IMR-90 (cell line): ENCODE measurements at regions not wholly inside any gene's neighbourhood (a gene's known extent, or its start where the extent isn't known, plus 50 kb on each side); places are given as distances from the start of the nearest gene placed in this dataset.

Experiments
- ATAC-seq: fragments of 200-7000 bp; cut with Tn5 transposase; 2 replicates; pipeline ENCODE4 v1.9.1; 2020; ENCODE audit warnings: low read depth, mild to moderate bottlenecking, moderate library complexity
- BruUV-seq: library from RNA; stranded (reverse); fragments of 400-500 nt; replicated peaks from 2 replicates; lab custom pipeline; 2021; lab: Mats Ljungman, UMichigan
- CTCF ChIA-PET: fragments of 300-600 bp; formaldehyde crosslinking; extraction: SDS; loops from one replicate; lab custom pipeline; 2021; ENCODE audit warnings: antibody characterized with exemption; lab: Yijun Ruan, JAX
- POLR2A ChIA-PET: fragments of 300-600 bp; sonication (Branson Sonifier 250); formaldehyde crosslinking; loops from one replicate; lab custom pipeline; 2022; ENCODE audit warnings: antibody characterized with exemption; ENCODE audit not compliant: unreplicated experiment; lab: Charles Lee
- DNase-seq: peaks from one replicate; pipeline ENCODE4 v3.0.0; 2013
- H2AFZ ChIP-seq: replicated peaks from 2 replicates; pipeline ENCODE3; 2013; ENCODE audit warnings: low read length, mild to moderate bottlenecking; ENCODE audit not compliant: poor library complexity
- H2AK5ac ChIP-seq: 2 replicates; pipeline ENCODE4 v1.6.1; 2013; ENCODE audit warnings: low read depth, low read length, inconsistent platforms
- H2AK9ac ChIP-seq: replicated peaks from 2 replicates; pipeline ENCODE3; 2013; ENCODE audit warnings: mild to moderate bottlenecking, low read depth, low read length, moderate library complexity; ENCODE audit not compliant: poor library complexity
- H2BK120ac ChIP-seq: 2 replicates; pipeline ENCODE4 v1.6.1; 2013; ENCODE audit warnings: low read depth, low read length, inconsistent platforms
- H2BK15ac ChIP-seq: 3 replicates; pipeline ENCODE4 v1.6.1; 2013; ENCODE audit warnings: low read depth, low read length, inconsistent platforms
- H2BK20ac ChIP-seq: 2 replicates; pipeline ENCODE4 v1.6.1; 2013; ENCODE audit warnings: low read depth, mild to moderate bottlenecking, inconsistent platforms, low read length, moderate library complexity
- H2BK5ac ChIP-seq: 2 replicates; pipeline ENCODE4 v1.6.1; 2013; ENCODE audit warnings: mild to moderate bottlenecking, low read depth, low read length, inconsistent platforms; ENCODE audit not compliant: poor library complexity, severe bottlenecking
- H3K14ac ChIP-seq: replicated peaks from 2 replicates; pipeline ENCODE4 v1.6.1; 2013; ENCODE audit warnings: low read depth, low read length, inconsistent platforms
- H3K18ac ChIP-seq: 2 replicates; pipeline ENCODE4 v1.6.1; 2013; ENCODE audit warnings: low read depth, low read length, control low read depth
- H3K23ac ChIP-seq: 2 replicates; pipeline ENCODE4 v1.6.1; 2013; ENCODE audit warnings: low read depth, low read length, inconsistent platforms
- H3K27ac ChIP-seq: 2 replicates; pipeline ENCODE4 v1.5.1; 2013; ENCODE audit warnings: mild to moderate bottlenecking, control low read depth, low read length; ENCODE audit not compliant: insufficient read depth
- H3K27me3 ChIP-seq: 2 replicates; pipeline ENCODE4 v1.6.1; 2013; ENCODE audit warnings: low read length; ENCODE audit not compliant: control insufficient read depth, insufficient read depth
- H3K36me3 ChIP-seq: 2 replicates; pipeline ENCODE4 v1.6.1; 2013; ENCODE audit warnings: low read length, mixed read lengths; ENCODE audit not compliant: control insufficient read depth, insufficient read depth
- H3K4ac ChIP-seq: 2 replicates; pipeline ENCODE4 v1.6.1; 2013; ENCODE audit warnings: low read depth, low read length, inconsistent platforms
- H3K4me1 ChIP-seq: 2 replicates; pipeline ENCODE4 v1.6.1; 2013; ENCODE audit warnings: low read length, mixed read lengths; ENCODE audit not compliant: control insufficient read depth, insufficient read depth
- H3K4me2 ChIP-seq: 2 replicates; pipeline ENCODE4 v1.6.1; 2013; ENCODE audit warnings: low read depth, mild to moderate bottlenecking, control low read depth, low read length, moderate library complexity
- H3K4me3 ChIP-seq: 2 replicates; pipeline ENCODE4 v1.5.1; 2013; ENCODE audit warnings: low read depth, mild to moderate bottlenecking, control low read depth, low read length, moderate library complexity; ENCODE audit not compliant: insufficient read depth
- H3K56ac ChIP-seq: 2 replicates; pipeline ENCODE4 v1.6.1; 2013; ENCODE audit warnings: low read length, inconsistent platforms; ENCODE audit not compliant: insufficient read depth; ENCODE audit errors: extremely low read depth
- H3K79me1 ChIP-seq, 2 experiments: 2 replicates each; pipeline ENCODE4 v1.6.1; 2013; ENCODE audit warnings: low read length in 2 of 2, inconsistent platforms in 1 of 2, low read depth in 1 of 2
- H3K9ac ChIP-seq: 2 replicates; pipeline ENCODE4 v1.6.1; 2013; ENCODE audit warnings: low read depth, low read length, control low read depth
- H3K9me1 ChIP-seq: 2 replicates; pipeline ENCODE4 v1.6.1; 2013; ENCODE audit warnings: low read length, inconsistent platforms; ENCODE audit not compliant: insufficient read depth
- H3K9me3 ChIP-seq: 2 replicates; pipeline ENCODE4 v1.6.1; 2013; ENCODE audit warnings: low read length; ENCODE audit not compliant: control insufficient read depth, insufficient read depth
- H4K20me1 ChIP-seq: 2 replicates; pipeline ENCODE4 v1.6.1; 2013; ENCODE audit warnings: low read length, inconsistent platforms; ENCODE audit not compliant: insufficient read depth
- H4K5ac ChIP-seq: 2 replicates; pipeline ENCODE4 v1.6.1; 2013; ENCODE audit warnings: mild to moderate bottlenecking, low read depth, low read length, control low read depth
- H4K8ac ChIP-seq, 2 experiments: 2 replicates each; pipeline ENCODE4 v1.6.1; 2013; ENCODE audit warnings: low read depth in 2 of 2, low read length in 2 of 2, control low read depth in 1 of 2, inconsistent platforms in 1 of 2
- H4K91ac ChIP-seq: 2 replicates; pipeline ENCODE4 v1.6.1; 2013; ENCODE audit warnings: low read depth, low read length, inconsistent platforms; ENCODE audit not compliant: insufficient read depth
- BHLHE40 ChIP-seq: fragments of 150-350 bp; IDR thresholded peaks from 2 replicates; pipeline ENCODE4 v1.6.1; 2016; ENCODE audit warnings: mild to moderate bottlenecking, low read depth, low read length
- CEBPB ChIP-seq: IDR thresholded peaks from 2 replicates; pipeline ENCODE4 v1.6.1; 2012; ENCODE audit warnings: low read depth, low read length, improper control_type of control experiment
- CHD1 ChIP-seq: IDR thresholded peaks from 2 replicates; pipeline ENCODE4 v1.6.1; 2012; ENCODE audit warnings: low read depth, low read length, improper control_type of control experiment
- CTCF ChIP-seq: conservative IDR thresholded peaks from 2 replicates; pipeline ENCODE4 v1.5.1; 2012; ENCODE audit warnings: mild to moderate bottlenecking, low read depth, low read length, improper control_type of control experiment
- ELK1 ChIP-seq: fragments of 150-350 bp; IDR thresholded peaks from 2 replicates; pipeline ENCODE4 v1.6.1; 2016; ENCODE audit warnings: low read depth, mild to moderate bottlenecking, low read length, moderate library complexity, borderline replicate concordance
- FOS ChIP-seq: fragments of 150-350 bp; IDR thresholded peaks from 2 replicates; pipeline ENCODE4 v1.6.1; 2016; ENCODE audit warnings: low read depth, low read length
- MAFK ChIP-seq: IDR thresholded peaks from 2 replicates; pipeline ENCODE4 v1.6.1; 2012; ENCODE audit warnings: low read depth, low read length, improper control_type of control experiment
- MAZ ChIP-seq: IDR thresholded peaks from 2 replicates; pipeline ENCODE4 v1.6.1; 2012; ENCODE audit warnings: low read depth, mild to moderate bottlenecking, low read length, improper control_type of control experiment, moderate library complexity, borderline replicate concordance
- MXI1 ChIP-seq: IDR thresholded peaks from 2 replicates; pipeline ENCODE4 v1.6.1; 2012; ENCODE audit warnings: low read depth, mild to moderate bottlenecking, low read length, moderate library complexity, borderline replicate concordance
- NFE2L2 ChIP-seq: fragments of 150-350 bp; IDR thresholded peaks from 2 replicates; pipeline ENCODE4 v1.6.1; 2016; ENCODE audit warnings: low read depth, mild to moderate bottlenecking, low read length
- POLR2A ChIP-seq: IDR thresholded peaks from 2 replicates; pipeline ENCODE4 v1.6.1; 2012; ENCODE audit warnings: mild to moderate bottlenecking, low read depth, low read length
- RAD21 ChIP-seq: IDR thresholded peaks from 2 replicates; pipeline ENCODE4 v1.6.1; 2012; ENCODE audit warnings: low read length, improper control_type of control experiment
- RCOR1 ChIP-seq: IDR thresholded peaks from 2 replicates; pipeline ENCODE4 v1.6.1; 2012; ENCODE audit warnings: mild to moderate bottlenecking, low read length, improper control_type of control experiment; ENCODE audit not compliant: insufficient replicate concordance
- RFX5 ChIP-seq: IDR thresholded peaks from 2 replicates; pipeline ENCODE4 v1.8.0; 2012; ENCODE audit warnings: low read depth, mild to moderate bottlenecking, low read length, moderate library complexity
- SMC3 ChIP-seq: fragments of 150-350 bp; IDR thresholded peaks from 2 replicates; pipeline ENCODE4 v1.6.1; 2016; ENCODE audit warnings: low read depth, mild to moderate bottlenecking, antibody characterized with exemption, low read length, moderate library complexity
- WGBS, 2 experiments: methylation state at CpG; one replicate each; pipeline versions ENCODE4 v1.1.5 to v1.1.7; 2013; ENCODE audit warnings: missing lambda C conversion rate in 2 of 2; ENCODE audit not compliant: insufficient read length in 1 of 2; ENCODE audit errors: extremely low coverage in 2 of 2; 5-methylcytosine and 5-hydroxymethylcytosine counted together
- dilution Hi-C: fragments of 300-500 bp; cut with HindIII; formaldehyde crosslinking; loops from one replicate; pipeline ENCODE4 v1.14.3; 2018; ENCODE audit warnings: low sequenced_read_pairs; ENCODE audit not compliant: unreplicated experiment
- in situ Hi-C: fragments of 300-500 bp; cut with MboI; formaldehyde crosslinking; loops from 3 replicates; pipeline ENCODE4 v1.14.3; 2019; ENCODE audit warnings: low sequenced_read_pairs, inconsistent platforms, mixed read lengths
- intact Hi-C: fragments of 100-400 bp; cut with micrococcal nuclease; formaldehyde crosslinking; loops from 2 replicates; pipeline ENCODE4 v1.10.0; 2022
- TF ChIP-seq, protein P1 (sequence below): fragments of 150-350 bp; IDR thresholded peaks from 2 replicates; pipeline ENCODE4 v1.6.1; 2017; ENCODE audit warnings: mild to moderate bottlenecking, antibody characterized with exemption, low read length, low read depth

- no peak overlapping the region for H2BK120ac ChIP-seq
- no peak overlapping the region for H4K8ac ChIP-seq
- H3K27ac ChIP-seq = no peak overlapping the region
- H2AK9ac ChIP-seq = no peak overlapping the region
- no peaks in the 10 kb centered on the region for H3K27me3 ChIP-seq
- ATAC-seq (no peak), DNase-seq (no peak)
- no peaks in the 10 kb centered on the region for H3K79me1 ChIP-seq
- no peak overlapping the region for H4K5ac ChIP-seq
- H3K9ac ChIP-seq = no peak overlapping the region
- H4K20me1 ChIP-seq = no peaks in the 10 kb centered on the region
- BruUV-seq = no TSS peak
- H3K56ac ChIP-seq = no peak overlapping the region
- no peak overlapping the region for H3K4me2 ChIP-seq
- no peaks in the 10 kb centered on the region for H3K4me1 ChIP-seq
- intact Hi-C loops (no loop called here), dilution Hi-C loops (no loop called here), in situ Hi-C loops (no loop called here)
- no CpG with 5 or more reads among the region's 2 CpGs for WGBS, 2 experiments
- no peak overlapping the region for H3K23ac ChIP-seq
- CTCF ChIA-PET = no interaction called here
- no peak overlapping the region for H2AFZ ChIP-seq
- H2BK15ac ChIP-seq = no peak overlapping the region
- no peak overlapping the region for H4K91ac ChIP-seq
- no peak overlapping the region for H3K14ac ChIP-seq
- H2BK20ac ChIP-seq = no peak overlapping the region
- H2BK5ac ChIP-seq = no peak overlapping the region
- TF ChIP-seq CEBPB (no peak), CHD1 (no peak), BHLHE40 (no peak), RAD21 (no peak), RFX5 (no peak), ELK1 (no peak), CTCF (no peak), SMC3 (no peak), POLR2A (no peak), NFE2L2 (no peak), MAZ (no peak), MAFK (no peak), MXI1 (no peak), RCOR1 (no peak), FOS (no peak)
- TF ChIP-seq, protein P1, sequence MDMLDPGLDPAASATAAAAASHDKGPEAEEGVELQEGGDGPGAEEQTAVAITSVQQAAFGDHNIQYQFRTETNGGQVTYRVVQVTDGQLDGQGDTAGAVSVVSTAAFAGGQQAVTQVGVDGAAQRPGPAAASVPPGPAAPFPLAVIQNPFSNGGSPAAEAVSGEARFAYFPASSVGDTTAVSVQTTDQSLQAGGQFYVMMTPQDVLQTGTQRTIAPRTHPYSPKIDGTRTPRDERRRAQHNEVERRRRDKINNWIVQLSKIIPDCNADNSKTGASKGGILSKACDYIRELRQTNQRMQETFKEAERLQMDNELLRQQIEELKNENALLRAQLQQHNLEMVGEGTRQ = no peak
- H3K4ac ChIP-seq = no peak overlapping the region
- no peak overlapping the region for H3K4me3 ChIP-seq
- POLR2A ChIA-PET = no interaction called here
- H3K9me3 ChIP-seq = no peaks in the 10 kb centered on the region
- no peaks in the 10 kb centered on the region for H3K9me1 ChIP-seq
- H2AK5ac ChIP-seq = no peak overlapping the region
- H3K36me3 ChIP-seq = no peaks in the 10 kb centered on the region
- H3K18ac ChIP-seq = no peak overlapping the region
Measured at GRCh38 chr2:184346338-184346862, 251.9 kb upstream of the ZNF804A start.
